Loucy (cell line): ENCODE measurements at regions not wholly inside any gene's neighbourhood (a gene's known extent, or its start where the extent isn't known, plus 50 kb on each side); places are given as distances from the start of the nearest gene placed in this dataset.
"Not testable (repeated sequence)": the region's sequence is repeated elsewhere in the genome, so short reads cannot be mapped to it uniquely, and the experiment has no call there.

Experiments used
- H2AFZ ChIP-seq: fragments of 200-600 bp; sonication (generic); 2 replicates; pipeline ENCODE4 v1.6.0; 2016; ENCODE audit warnings: antibody characterized with exemption, mild to moderate bottlenecking, low read length, moderate library complexity
- H3F3A ChIP-seq: fragments of 200-600 bp; 2 replicates; pipeline ENCODE4 v1.6.0; 2016; ENCODE audit warnings: antibody characterized with exemption, low read depth, mild to moderate bottlenecking
- H3K27me3 ChIP-seq: fragments of 200-600 bp; sonication (generic); 2 replicates; pipeline ENCODE4 v1.6.1; 2014; ENCODE audit warnings: low read length, mild to moderate bottlenecking; ENCODE audit not compliant: insufficient read depth, poor library complexity, severe bottlenecking
- H3K36me3 ChIP-seq: fragments of 200-600 bp; sonication (generic); 2 replicates; pipeline ENCODE4 v1.6.1; 2016; ENCODE audit warnings: low read length; ENCODE audit not compliant: insufficient read depth
- H3K4me1 ChIP-seq: fragments of 200-600 bp; sonication (generic); 2 replicates; pipeline ENCODE4 v1.5.1; 2014; ENCODE audit warnings: low read length, mild to moderate bottlenecking; ENCODE audit not compliant: insufficient read depth, poor library complexity, severe bottlenecking
- H3K4me2 ChIP-seq: fragments of 200-600 bp; sonication (generic); 2 replicates; pipeline ENCODE4 v1.6.0; 2014; ENCODE audit warnings: antibody characterized with exemption, low read length, low read depth, mild to moderate bottlenecking; ENCODE audit not compliant: poor library complexity, severe bottlenecking
- H3K4me3 ChIP-seq: fragments of 200-600 bp; sonication (generic); 2 replicates; pipeline ENCODE4 v1.5.1; 2014; ENCODE audit warnings: low read length, mild to moderate bottlenecking, mixed read lengths; ENCODE audit not compliant: poor library complexity, severe bottlenecking
- H3K79me2 ChIP-seq: fragments of 200-600 bp; sonication (generic); 2 replicates; pipeline ENCODE4 v1.6.1; 2014; ENCODE audit warnings: low read length; ENCODE audit not compliant: insufficient read depth
- H3K9ac ChIP-seq: fragments of 200-600 bp; sonication (generic); 2 replicates; pipeline ENCODE4 v1.6.0; 2014; ENCODE audit warnings: mild to moderate bottlenecking, low read depth, low read length, moderate library complexity; ENCODE audit not compliant: poor library complexity, severe bottlenecking
- H3K9me2 ChIP-seq: fragments of 200-600 bp; sonication (generic); replicated peaks from 2 replicates; pipeline ENCODE4 v1.6.1; 2016; ENCODE audit warnings: low read depth, low read length, mixed read lengths
- H3K9me3 ChIP-seq: fragments of 200-600 bp; sonication (generic); 2 replicates; pipeline ENCODE4 v1.6.1; 2014; ENCODE audit warnings: mild to moderate bottlenecking, antibody characterized with exemption, low read length, low read depth; ENCODE audit not compliant: insufficient read depth
- H4K20me1 ChIP-seq: fragments of 200-600 bp; sonication (generic); 2 replicates; pipeline ENCODE4 v1.6.0; 2014; ENCODE audit warnings: antibody characterized with exemption, low read length, mild to moderate bottlenecking; ENCODE audit not compliant: insufficient read depth, poor library complexity, severe bottlenecking
- CTCF ChIP-seq: fragments of 200-600 bp; sonication (generic); conservative IDR thresholded peaks from 2 replicates; pipeline ENCODE4 v1.5.1; 2014; ENCODE audit warnings: mild to moderate bottlenecking, antibody characterized with exemption, low read length
- EZH2phosphoT487 ChIP-seq: fragments of 200-600 bp; IDR thresholded peaks from 2 replicates; pipeline ENCODE4 v1.6.1; 2018; ENCODE audit warnings: antibody characterized with exemption, mild to moderate bottlenecking, moderate library complexity, borderline replicate concordance

GRCh38 chr4:53703267-53703655 is 112.0 kb upstream of the LNX1 start:
- Histone ChIP-seq H3K9me3 (no peaks in the 10 kb centered on the region), H2AFZ (peak overlapping the region; percentile 24; the same call in 1 of the 2 replicates), H3K9ac (no peak overlapping the region), H3K4me2 (peak overlapping the region; percentile 14), H3K27me3 (no peaks in the 10 kb centered on the region), H3K36me3 (no peaks in the 10 kb centered on the region), H3K4me3 (no peak overlapping the region), H3K9me2 (no peaks in the 10 kb centered on the region), H4K20me1 (no peaks in the 10 kb centered on the region), H3F3A (no peaks in the 10 kb centered on the region), H3K79me2 (no peaks in the 10 kb centered on the region), H3K4me1 (peaks cover 13% of the 10 kb centered on the region)
- TF ChIP-seq EZH2phosphoT487, result no peak
- TF ChIP-seq CTCF, result no peak

GRCh38 chr4:53702334-53703266 is 111.3 kb upstream of the LNX1 start:
- no peaks in the 10 kb centered on the region for H3F3A ChIP-seq

GRCh38 chr4:53701260-53701659 is 110.0 kb upstream of the LNX1 start:
- H3K9me3 ChIP-seq, H3K4me3 ChIP-seq, H2AFZ ChIP-seq, H4K20me1 ChIP-seq, H3K27me3 ChIP-seq, H3K9me2 ChIP-seq, H3K4me2 ChIP-seq, H3K36me3 ChIP-seq, H3K9ac ChIP-seq, H3K79me2 ChIP-seq, H3F3A ChIP-seq: not testable (repeated sequence)
- peaks cover 16% of the 10 kb centered on the region for H3K4me1 ChIP-seq

More at GRCh38 chr4:53702334-53703266, 111.3 kb upstream of the LNX1 start:
- no peak for TF ChIP-seq EZH2phosphoT487
- no peak for TF ChIP-seq CTCF
- no peaks in the 10 kb centered on the region for H4K20me1 ChIP-seq
- peaks cover 16% of the 10 kb centered on the region for H3K4me1 ChIP-seq
- H3K4me3 ChIP-seq, result no peak overlapping the region
- peak overlapping the region; percentile 24; the same call in 1 of the 2 replicates for H2AFZ ChIP-seq
- no peaks in the 10 kb centered on the region for H3K27me3 ChIP-seq
- H3K79me2 ChIP-seq, result no peaks in the 10 kb centered on the region
- H3K36me3 ChIP-seq, result no peaks in the 10 kb centered on the region
- H3K4me2 ChIP-seq, result peak overlapping the region; percentile 14
- no peaks in the 10 kb centered on the region for H3K9me3 ChIP-seq
- no peak overlapping the region for H3K9ac ChIP-seq
- H3K9me2 ChIP-seq, result no peaks in the 10 kb centered on the region

- not testable (repeated sequence) for H2AFZ ChIP-seq, H4K20me1 ChIP-seq, H3K9me2 ChIP-seq, H3K4me2 ChIP-seq, H3F3A ChIP-seq, H3K9ac ChIP-seq, H3K36me3 ChIP-seq, H3K9me3 ChIP-seq, H3K79me2 ChIP-seq, H3K27me3 ChIP-seq, H3K4me3 ChIP-seq
- H3K4me1 ChIP-seq, result peaks cover 16% of the 10 kb centered on the region
These were observed 108.0 kb upstream of the LNX1 start for GRCh38 chr4:53699310-53699709.
